ENCODE measurements at regions not wholly inside any gene's neighbourhood (a gene's known extent, or its start where the extent isn't known, plus 50 kb on each side); places are given as distances from the start of the nearest gene placed in this dataset.

DNA sequence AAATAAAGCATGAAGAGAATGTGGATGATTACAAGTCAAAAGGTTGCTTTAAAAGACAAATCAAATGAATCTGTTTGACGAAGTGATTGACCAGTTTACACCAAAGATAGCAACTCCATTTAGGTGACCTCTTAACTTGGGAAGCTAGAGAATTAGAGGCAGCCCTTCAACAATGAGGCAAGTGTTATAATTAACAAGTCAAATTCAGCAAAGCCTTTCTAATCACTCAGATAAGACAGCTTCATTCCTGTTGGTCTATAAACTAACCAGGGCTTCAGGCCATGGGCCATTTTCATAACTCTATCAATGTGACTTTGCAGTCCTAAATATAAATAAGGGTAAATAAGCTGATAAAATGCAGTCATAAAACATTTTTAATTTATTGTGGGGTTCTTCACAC is 712.2 kb upstream of the SEMA6A start:
- TF ChIP-seq POLR2A (IDR thresholded peaks at IDR 0.05) (no peak), POLR2AphosphoS5 (IDR thresholded peaks at IDR 0.05; ENCODE audit: insufficient read depth in 1 of 2, low read depth in 1 of 2) (no peak)
- TF ChIP-seq, protein P1, sequence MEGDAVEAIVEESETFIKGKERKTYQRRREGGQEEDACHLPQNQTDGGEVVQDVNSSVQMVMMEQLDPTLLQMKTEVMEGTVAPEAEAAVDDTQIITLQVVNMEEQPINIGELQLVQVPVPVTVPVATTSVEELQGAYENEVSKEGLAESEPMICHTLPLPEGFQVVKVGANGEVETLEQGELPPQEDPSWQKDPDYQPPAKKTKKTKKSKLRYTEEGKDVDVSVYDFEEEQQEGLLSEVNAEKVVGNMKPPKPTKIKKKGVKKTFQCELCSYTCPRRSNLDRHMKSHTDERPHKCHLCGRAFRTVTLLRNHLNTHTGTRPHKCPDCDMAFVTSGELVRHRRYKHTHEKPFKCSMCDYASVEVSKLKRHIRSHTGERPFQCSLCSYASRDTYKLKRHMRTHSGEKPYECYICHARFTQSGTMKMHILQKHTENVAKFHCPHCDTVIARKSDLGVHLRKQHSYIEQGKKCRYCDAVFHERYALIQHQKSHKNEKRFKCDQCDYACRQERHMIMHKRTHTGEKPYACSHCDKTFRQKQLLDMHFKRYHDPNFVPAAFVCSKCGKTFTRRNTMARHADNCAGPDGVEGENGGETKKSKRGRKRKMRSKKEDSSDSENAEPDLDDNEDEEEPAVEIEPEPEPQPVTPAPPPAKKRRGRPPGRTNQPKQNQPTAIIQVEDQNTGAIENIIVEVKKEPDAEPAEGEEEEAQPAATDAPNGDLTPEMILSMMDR (IDR thresholded peaks at IDR 0.05): no peak

All from vagina (tissue), 2 donors.